Body of pancreas (tissue), 4 donors: ENCODE measurements at regions not wholly inside any gene's neighbourhood (a gene's known extent, or its start where the extent isn't known, plus 50 kb on each side); places are given as distances from the start of the nearest gene placed in this dataset.

Experiments
- CTCF ChIP-seq, 7 experiments: fragments of 450-650 bp in 4 of 7; fragments of 200-600 bp in 3 of 7; sonication (generic) in 3 of 7; IDR thresholded peaks; one replicate each; pipeline ENCODE4 v1.5.1; 2016 to 2019; ENCODE audit warnings: antibody characterized with exemption in 7 of 7
- POLR2A ChIP-seq, 3 donors: fragments of 450-650 bp; IDR thresholded peaks; one replicate each; pipeline ENCODE4 v1.6.1; 2016; ENCODE audit warnings: antibody characterized with exemption in 3 of 3, mild to moderate bottlenecking in 2 of 3

DNA sequence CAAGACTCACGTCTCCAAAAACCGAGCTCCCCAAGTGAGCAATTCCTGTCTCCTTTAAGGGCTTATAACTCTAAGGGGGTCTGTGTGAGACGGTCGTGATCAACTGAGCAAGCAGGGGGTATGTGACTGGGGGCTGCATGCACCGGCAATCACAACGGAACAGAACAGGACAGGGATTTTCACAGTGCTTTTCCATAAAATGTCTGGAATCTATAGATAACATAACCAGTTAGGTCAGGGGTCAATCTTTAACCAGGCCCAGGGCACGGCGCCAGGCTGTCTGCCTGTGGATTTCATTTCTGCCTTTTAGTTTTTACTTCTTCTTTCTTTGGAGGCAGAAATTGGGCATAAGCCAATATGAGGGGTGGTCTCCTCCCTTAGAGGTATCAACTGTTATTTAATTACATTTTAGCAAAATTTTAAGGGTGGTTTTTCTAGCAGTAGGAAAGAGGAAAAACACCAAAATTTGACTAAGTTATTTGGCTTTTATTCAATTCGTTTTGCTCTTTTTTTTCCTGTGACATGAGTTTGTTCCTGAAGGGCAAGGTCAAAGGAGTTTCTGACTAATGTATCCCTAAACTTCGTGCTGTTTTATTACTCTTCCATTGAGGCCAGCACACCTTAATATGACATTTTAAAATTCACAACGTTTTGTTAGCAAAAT, 121.4 kb upstream of the SEC61G start:
- TF ChIP-seq CTCF (IDR thresholded peaks at IDR 0.05) (no peak), POLR2A (IDR thresholded peaks at IDR 0.05) (no peak)
